ENCODE measurements at regions not wholly inside any gene's neighbourhood (a gene's known extent, or its start where the extent isn't known, plus 50 kb on each side); places are given as distances from the start of the nearest gene placed in this dataset.
"Not testable (repeated sequence)": the region's sequence is repeated elsewhere in the genome, so short reads cannot be mapped to it uniquely, and the experiment has no call there.

DNA sequence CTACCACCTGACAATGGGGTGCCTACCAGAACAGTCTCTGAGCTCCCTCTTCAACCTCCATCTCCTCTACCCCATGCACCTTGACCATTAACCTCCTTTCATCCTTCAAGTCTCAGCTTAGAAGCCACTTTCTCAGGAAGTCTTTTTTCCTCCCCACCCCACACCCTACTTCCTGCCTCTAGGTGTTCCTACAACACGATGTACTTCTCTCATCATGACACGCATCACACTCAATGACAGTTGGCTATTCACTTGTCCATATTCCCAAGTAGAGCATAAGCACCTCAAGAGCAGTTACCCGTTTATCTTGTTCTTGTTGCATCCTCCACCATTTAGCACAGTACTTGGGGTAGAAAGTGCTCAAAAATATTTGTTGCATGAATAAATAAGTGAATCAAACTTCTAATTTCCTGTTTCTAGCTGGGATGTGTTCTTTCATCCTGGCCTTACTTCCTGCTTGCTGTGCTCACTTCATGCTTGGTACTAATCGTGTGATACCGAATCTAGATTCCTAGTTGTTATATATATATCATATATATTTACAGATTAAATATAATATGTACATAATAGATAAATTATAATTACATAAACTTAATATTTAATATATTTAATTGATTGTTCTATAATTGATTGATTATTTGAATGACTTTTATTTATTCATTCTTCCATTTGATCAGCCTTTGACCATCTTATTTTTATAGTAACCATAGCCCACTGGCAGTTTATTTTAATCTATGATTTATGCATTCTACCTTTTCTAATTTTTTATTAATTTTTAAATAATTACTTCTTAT, 177.5 kb upstream of the TMEM45B start:
- no peak for DNase-seq

DNA sequence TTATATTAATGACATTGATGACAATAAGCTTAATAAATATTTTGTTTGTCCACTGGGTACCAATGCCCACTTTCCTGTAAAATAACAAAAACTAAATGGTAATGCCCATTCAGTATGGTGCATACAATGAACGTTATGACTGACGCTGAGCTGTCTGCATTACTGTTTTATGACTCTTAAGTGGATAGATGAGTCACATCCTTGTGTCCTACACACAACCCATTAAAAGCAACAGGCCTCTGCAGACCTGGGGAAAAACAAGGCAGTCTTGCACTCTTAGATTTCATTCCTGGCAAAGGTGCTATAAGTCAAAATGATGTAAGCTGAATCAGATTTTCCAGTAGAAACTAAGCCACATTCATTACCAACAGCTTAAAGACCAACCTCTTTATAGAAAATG, 176.3 kb upstream of the TMEM45B start:
- DNase-seq = no peak

DNA sequence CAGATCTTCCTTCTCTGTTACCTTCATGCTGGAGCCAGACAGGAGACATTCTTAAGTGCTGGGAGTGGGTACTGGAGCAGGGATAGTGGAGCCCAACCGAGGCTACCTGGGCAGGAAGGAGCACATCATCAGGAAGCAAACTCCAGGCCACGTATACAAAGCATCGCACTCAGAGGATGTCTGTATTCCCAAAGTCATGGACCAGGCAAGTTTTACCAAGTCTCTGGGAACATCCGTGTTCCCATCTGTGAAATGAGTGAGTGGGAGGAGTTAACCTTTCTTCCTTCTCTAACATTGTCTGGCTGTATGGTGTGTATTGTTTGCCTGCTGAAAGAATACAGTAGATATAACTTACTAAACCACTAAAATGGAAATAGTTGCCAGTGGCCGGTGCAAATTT, 175.0 kb upstream of the TMEM45B start:
- DNase-seq = no peak

DNA sequence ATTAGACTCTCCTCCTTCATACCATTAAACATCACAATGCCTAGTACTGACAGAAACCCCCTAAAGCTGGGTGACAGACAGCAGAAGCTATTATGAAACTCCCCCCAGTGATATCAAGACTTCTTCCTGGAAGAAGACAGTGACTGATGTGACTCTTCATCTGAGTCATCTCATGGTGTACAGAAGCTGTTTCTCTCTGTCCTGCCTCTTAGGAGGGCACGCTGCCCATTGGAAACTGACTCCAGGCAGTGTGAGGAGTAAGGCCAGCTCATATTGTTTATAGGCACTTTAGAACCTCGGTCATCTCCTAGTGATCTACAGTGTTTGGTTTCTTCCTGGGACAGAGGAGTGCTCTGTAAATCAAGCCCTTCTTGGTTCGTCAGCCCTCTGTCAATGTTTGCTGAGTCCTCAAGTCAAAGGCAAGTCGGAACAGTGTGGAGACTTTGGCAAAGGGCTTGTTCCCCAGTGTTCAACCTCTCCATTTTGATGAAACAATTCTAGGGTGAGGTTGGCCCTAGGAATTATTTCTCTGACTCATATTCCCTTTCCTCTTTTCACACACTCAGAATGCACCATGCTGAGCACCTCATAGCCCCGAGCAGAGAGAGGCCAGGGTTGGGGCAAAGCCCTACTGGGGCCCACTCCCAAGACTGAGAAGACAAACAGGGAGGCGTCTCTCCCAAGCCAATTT, 172.5 kb upstream of the TMEM45B start:
- DNase-seq = no peak

DNA sequence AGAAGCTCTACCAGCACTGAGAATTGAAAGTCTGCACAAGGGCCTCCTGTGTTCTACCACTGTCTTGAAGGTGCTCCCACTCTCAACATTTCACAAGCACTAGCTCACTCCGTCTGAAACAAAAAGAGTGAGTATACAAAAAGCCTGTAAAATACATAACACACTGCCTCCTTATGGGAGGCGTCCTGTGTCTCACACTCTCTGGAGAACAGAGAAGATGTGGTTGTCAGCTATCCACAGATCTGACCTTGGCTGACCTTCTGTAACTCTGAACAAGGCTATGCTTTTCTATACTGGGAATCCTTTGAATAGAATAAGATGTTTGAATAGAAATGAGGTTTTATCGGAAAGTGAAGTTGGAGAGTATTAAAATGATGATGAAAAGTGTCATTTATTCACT, 171.3 kb upstream of the TMEM45B start:
- no peak for DNase-seq

DNA sequence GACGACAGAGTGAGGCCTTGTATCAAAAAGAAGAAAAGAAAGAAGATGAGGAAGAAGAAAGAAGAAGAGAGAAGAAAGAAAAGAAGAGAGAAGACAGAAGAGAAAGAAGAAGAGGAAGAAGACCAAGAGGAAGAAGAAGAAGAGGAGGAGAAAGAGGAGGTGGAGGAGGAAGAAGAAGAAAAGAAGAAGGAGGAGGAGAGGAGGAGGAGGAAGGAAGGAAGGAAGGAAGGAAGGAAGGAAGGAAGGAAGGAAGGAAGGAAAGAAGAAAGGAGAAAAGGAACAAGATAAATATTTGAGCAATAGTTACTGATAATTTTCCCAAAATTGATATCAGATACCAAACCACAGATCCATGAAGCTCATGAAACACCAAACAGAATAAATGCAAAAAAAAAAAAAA, 169.7 kb upstream of the TMEM45B start:
- no peak for DNase-seq

DNA sequence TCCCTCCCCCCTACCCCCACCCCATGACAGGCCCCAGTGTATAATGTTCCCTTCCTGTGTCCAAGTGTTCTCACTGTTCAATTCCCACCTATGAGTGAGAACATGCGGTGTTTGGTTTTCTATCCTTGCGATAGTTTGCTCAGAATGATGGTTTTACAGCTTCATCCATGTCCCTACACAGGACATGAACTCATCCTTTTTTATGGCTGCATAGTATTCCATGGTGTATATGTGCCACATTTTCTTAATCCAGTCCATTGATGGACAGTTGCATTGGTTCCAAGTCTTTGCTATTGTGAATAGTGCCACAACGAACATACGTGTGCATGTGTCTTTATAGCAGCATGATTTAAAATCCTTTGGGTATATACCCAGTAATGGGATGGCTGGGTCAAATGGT, 165.6 kb upstream of the TMEM45B start:
- DNase-seq = not testable (repeated sequence)

DNA sequence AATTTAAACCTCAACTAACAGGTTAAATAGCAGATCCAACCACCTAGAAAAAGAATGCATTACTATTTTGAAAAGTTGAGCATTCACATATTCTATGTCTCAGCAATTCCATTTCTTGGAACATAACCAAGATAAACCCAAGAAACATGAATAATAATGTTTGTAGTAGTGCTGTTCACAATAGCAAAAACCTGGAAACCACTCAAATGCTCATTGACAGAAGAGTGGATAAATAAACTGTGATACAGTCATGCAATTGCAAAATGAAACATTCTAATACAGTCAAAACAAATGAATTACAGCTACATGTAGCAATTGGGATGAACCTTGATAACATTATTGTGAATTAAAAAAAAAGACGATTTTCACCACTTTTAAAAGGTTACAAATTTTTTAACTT, 162.8 kb upstream of the TMEM45B start:
- DNase-seq = no peak

DNA sequence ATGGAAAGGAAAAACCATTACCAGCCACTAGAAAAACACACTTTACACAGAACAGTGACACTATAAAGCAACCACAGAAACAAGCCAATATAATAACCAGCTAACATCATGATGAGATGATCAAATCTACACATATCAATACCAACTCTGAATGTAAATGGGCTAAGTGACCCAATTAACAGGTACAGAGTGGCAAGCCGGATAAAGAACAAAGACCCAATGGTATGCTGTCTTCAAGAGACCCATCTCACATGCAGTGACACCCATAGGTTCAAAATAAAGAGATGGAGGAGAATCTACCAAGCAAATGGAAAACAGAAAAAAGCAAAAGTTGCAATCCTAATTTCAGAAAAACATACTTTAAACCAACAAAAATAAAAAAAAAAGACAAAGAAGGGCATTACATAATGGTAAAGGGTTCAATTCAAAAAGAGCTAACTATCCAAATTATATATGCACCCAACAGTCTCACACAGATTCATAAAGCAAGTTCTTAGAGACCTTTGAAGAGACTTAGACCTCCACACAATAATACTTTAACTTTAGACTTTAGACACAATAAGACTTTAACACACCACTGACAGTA, 160.3 kb upstream of the TMEM45B start:
- DNase-seq = no peak

DNA sequence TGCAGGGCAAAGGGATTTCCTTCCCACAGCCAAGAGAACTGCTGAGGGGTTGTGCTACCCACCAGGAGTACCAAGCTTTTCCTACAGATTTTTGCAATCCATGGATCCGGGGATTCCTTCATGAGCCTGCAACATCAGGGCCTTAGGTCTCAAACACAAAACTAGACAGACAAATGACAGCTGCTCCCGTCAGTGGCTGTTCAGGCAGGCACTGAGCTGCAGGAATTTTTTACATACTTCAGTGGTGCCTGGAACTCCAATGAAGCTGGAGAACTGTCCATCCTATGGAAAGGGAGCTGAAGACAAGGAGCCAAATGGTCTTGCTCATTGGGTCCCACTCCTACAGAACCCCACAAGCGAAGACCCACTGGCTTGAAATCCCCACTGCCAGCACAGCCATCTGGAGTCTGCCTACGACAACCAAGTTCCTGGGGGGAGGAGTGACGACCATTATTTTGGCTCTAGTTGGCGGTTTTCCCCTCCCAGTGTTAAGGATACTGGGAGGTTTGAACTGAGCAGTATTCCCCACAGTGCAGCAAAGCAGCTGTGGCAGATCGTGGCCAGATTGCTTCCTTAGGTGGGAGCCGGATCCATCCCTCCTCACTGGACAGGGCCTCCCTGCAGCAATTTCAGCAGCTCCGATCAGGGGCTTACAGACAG, 157.7 kb upstream of the TMEM45B start:
- no peak for DNase-seq

DNA sequence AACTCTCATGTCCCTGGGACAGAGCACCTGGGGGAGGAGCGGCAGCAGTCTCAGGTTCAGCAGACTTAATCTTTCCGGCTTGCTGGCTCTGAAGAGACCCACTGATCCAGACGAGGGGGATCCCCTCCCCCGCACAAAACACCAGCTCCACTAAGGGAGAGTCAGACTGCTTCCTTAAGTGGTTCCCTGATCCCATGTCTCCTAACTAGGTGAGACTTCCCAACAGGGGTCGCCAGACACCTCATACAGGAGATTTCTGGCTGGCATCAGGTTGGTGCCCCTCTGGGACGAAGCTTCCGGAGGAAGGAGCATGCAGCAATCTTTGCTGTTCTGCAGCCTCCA, 157.2 kb upstream of the TMEM45B start:
- DNase-seq = no peak

DNA sequence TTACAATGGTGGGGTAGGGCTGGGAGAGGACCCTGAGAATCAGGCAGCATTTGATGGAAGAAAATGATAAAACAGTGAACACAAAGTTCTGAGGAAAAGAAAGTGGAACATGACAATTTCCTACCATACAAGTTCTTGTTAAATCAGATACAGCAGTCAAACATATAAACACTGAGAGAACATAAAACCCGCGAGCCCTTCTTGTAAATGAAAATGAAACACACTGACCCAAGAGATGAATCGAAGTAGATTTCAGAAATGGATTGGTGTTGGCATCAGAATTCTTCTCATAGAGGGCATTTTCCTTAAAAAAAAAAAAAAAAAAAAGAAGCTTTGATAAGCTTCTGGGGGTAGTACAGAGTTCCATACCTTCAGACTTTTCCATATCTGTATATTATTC, 134.7 kb upstream of the TMEM45B start:
- DNase-seq = no peak

DNA sequence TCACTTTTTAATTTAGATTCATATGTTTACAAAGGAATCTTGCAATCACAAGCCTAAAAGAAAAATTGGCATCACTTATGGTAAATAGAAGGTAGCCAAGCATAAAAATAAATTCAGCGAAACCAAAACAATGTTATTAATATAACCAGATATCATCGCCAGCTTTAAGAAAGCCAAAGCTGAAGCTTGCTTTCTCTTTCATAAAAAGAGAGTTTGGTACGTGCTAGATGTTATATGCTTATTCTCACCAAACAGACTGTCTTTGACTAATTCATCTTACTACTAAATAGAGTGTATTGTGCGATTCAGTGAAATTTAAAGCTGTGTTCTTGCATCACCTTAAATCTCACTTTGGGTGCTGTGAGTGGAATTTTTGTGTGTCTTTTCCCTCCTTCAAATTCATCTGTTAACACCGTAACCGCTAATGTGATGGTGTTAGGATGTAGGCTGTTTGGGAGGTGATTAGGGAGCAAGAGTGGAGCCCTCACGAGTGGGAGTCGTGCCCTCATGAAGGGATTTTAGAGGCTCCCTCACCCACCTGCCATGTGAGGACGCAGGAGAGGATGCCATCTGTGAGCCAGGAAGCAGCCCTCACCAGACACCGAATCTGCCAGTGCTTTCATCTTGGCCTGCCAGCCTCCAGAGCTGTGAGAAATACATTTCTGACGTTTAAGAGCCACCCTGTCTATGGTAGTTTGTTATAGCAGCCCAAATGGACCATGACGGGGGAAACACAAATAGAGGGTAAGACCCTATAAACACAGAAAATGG, 134.1 kb upstream of the TMEM45B start:
- DNase-seq = no peak

DNA sequence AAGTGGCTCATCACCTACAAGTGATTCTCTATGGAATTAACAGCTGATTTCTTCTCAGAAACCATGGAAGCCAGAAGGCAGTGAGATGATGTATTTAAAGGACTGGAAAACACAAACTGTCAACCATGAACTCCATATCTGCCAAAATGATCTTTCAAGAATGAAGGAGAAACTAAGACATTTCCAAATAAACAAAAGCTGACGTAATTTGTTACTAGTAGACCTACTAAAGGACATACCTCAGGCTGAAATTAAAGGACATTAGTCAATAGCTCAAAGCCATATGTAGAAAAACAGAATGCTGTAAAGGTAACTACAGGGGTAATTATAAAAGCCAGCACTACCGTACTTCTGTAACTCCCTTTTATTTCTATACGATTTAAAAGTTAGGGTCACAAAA, 129.4 kb upstream of the TMEM45B start:
- no peak for DNase-seq

DNA sequence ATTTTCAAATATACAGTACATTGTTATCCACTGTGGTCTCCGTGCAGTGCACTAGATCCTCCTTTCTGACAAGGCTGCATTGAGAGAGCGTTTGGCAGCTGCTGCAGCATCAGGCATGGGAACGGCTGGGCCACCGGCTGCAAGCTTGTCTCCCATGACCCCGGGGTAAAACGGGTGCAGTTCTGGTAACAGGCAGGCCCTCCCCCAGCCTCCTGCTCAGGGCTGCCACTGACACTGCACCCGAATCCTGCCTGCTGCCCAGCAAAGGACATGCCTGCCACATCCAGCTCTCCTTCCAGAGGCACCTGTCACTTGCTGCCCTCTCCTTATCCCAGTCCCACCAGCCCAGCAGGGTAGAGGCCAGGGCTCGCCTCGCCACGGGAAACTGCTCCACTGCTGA, 124.5 kb upstream of the TMEM45B start:
- no peak for DNase-seq

DNA sequence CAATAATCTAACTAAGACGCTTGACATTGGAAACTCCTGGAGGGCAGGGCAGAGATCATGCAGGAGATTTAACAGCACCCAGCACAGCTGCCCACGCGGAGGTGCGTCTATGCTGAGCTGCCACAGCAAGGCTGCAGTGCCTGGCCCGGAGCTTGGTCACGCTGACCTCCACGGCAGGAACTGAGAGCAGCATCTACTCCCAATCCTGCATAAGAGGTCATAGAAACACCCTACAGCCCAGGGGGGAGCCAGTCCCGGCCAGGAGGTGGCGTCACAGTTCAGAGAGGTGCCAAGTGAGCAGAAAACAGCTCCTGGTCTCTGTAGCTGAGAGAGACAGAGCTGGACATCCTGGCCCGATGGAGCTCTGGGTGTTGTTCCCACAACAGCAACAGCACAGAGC, 121.1 kb upstream of the TMEM45B start:
- DNase-seq = no peak

DNA sequence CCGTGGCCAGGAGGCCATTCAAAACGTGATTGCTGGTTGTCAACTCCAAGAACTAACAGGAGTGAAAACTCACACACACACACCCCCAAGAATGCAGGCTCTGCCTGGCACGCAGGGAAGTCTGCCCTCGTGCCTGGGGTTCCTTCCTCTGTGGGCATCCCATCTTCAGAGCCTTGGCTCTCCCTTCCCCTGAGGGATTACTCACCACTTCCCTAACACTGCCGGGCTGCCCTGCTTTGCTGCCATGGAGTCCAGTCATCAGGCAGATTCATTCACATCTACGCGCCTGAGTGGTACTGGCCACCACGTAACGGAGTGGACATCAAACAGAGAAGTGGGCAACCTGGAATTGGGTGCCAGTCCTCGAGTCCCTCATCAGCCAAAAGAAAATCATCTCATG, 120.7 kb upstream of the TMEM45B start:
- DNase-seq = no peak

DNA sequence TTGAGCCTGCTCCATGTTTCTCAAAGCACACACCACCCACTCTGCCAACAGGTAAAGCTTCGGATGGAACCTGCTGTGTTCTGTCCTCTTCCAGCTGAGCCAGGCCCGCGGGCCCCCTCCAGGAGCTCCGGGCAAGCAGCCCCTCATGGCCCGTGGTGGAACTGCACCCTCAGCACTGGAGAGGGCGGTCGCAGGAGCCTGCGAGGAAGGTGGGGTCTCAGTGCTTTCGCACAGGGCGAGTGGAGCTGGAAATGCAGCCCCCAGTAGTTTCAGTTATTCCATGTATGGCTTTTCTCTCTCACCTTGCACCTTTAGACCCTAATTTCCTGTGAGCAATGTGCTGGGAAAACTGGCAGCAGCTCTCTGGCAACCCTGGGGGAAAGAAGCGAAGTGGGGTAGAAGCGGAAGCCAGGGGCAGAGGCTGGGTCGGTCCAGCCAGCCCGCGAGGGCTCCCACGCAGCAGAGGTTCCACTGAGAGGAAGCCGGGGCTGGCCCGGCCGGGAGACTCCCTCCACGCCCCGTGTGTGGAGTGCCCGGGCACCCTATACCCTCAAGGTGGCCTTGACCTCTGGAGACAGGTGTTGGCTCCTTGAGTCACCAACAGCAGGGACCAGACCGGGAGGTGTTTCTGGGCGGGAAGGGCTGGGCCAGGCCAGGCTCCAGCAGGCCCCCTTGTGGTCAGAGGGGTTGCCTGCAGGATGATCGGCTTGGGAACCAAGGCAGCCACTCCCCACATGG, 119.9 kb upstream of the TMEM45B start:
- DNase-seq = peak; percentile 14

DNA sequence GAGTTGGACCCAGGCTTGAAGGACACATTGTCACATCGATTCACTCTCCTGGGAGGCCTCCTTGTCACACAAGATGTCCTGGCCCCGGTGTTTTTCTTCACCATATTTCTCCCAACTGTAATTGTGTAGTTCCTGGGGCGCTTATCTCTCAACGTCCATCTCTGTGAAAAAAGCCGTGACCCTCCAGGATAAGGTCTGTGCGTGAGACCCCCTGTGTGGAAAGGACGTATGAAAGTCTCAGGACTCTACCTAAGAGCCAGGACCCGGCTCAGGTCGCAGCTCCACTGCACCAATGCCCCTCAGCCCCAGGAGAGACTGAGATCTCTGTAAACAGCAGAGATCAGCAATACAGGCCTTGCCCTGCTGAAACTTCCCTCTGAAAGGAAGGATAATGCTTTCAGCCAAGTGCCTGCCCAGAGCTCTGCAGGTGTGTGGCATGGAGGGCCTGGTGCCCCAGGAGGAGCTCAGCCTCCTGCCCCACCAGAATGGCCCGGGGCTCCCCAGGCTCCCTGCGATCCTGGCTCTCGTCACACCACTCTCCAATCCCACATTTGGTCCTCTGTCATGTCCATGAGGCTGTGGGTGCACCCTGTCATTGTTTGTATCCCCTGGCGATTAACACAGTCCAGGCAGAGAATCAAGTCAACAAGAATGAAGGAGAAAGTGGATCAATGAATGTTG, 119.2 kb upstream of the TMEM45B start:
- no peak for DNase-seq

DNA sequence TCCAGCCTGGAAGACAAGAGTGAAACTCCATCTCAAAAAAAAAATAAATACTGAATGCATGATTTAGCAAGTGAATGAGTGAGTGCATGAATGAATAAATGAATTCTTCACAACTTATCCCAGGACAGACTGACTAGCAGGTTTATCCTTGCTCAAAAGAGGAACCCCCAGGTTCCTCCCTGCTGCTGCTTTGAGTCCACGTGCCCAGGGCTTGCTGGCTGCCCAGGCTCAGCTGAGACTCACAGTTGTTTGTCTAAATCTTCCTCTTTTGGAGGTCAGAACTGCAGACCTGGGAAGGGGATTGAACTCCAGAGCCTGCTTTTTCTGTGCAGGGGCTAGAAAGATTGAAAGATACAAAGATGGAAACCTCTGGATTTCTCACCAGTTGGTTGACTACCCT, 117.4 kb upstream of the TMEM45B start:
- DNase-seq = no peak

DNA sequence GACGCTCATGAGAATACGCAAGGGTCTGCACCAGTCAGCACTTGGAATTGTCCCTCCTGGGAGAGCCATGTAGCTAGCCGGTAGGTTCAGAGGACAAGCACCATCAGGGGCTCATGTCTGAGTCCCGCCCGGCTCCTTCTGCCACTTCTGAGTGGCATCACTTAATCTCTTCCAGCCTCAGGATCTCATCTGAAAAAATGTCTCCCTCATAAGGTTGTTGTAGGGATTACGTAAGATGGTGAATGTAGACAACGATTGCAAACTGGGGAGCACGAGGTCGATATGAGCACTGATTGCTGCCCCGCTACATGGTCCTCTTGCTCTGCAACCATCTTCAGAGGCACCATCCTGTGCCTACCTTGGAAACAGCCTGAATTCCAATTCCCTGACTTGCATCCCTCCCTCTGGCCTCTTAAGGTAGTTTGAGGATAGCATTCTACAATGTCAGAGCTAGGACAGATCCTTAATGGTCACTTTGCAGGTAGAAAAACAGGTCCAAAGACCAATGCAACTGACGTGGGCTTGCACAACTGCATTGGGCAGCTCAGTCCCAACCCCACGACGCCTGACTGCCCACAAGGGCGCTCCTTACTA, 115.8 kb upstream of the TMEM45B start:
- DNase-seq = no peak

Measured in activated gamma-delta T cell (primary cell).